ENCODE measurements at regions not wholly inside any gene's neighbourhood (a gene's known extent, or its start where the extent isn't known, plus 50 kb on each side); places are given as distances from the start of the nearest gene placed in this dataset.

GRCh38 chr10:64271983-64272382 lies 750.8 kb downstream of the REEP3 start:
- DNase-seq (ENCODE audit: low read depth), result no peak
- no peak overlapping the region for H3K4me3 ChIP-seq (ENCODE audit: low read depth, low read length)
- TF ChIP-seq CTCF (conservative IDR thresholded peaks at IDR 0.05; ENCODE audit: low read depth, low read length), result no peak

GRCh38 chr10:64275001-64275400 lies 753.8 kb downstream of the REEP3 start:
- DNase-seq (ENCODE audit: low read depth), result no peak
- H3K4me3 ChIP-seq (ENCODE audit: low read depth, low read length), result no peak overlapping the region

GRCh38 chr10:64275774-64276173 lies 754.6 kb downstream of the REEP3 start:
- DNase-seq (ENCODE audit: low read depth), result no peak
- no peak overlapping the region for H3K4me3 ChIP-seq (ENCODE audit: low read depth, low read length)
- no peak for TF ChIP-seq CTCF (conservative IDR thresholded peaks at IDR 0.05; ENCODE audit: low read depth, low read length)

More at GRCh38 chr10:64275001-64275400, 753.8 kb downstream of the REEP3 start:
- no peak for TF ChIP-seq CTCF (conservative IDR thresholded peaks at IDR 0.05; ENCODE audit: low read depth, low read length)

- no peak overlapping the region for H3K4me3 ChIP-seq (ENCODE audit: low read depth, low read length)
- no peak for DNase-seq (ENCODE audit: low read depth)
- no peak for TF ChIP-seq CTCF (conservative IDR thresholded peaks at IDR 0.05; ENCODE audit: low read depth, low read length)
Observed at GRCh38 chr10:64277536-64277935, 756.3 kb downstream of the REEP3 start.

GRCh38 chr10:64283621-64284020 lies 762.4 kb downstream of the REEP3 start:
- TF ChIP-seq CTCF (conservative IDR thresholded peaks at IDR 0.05; ENCODE audit: low read depth, low read length), result no peak
- no peak for DNase-seq (ENCODE audit: low read depth)
- H3K4me3 ChIP-seq (ENCODE audit: low read depth, low read length), result no peak overlapping the region

GRCh38 chr10:64286533-64286932 lies 765.3 kb downstream of the REEP3 start:
- no peak for DNase-seq (ENCODE audit: low read depth)
- no peak overlapping the region for H3K4me3 ChIP-seq (ENCODE audit: low read depth, low read length)
- TF ChIP-seq CTCF (conservative IDR thresholded peaks at IDR 0.05; ENCODE audit: low read depth, low read length), result no peak

GRCh38 chr10:64288404-64288803 lies 767.2 kb downstream of the REEP3 start:
- no peak for TF ChIP-seq CTCF (conservative IDR thresholded peaks at IDR 0.05; ENCODE audit: low read depth, low read length)
- DNase-seq (ENCODE audit: low read depth), result no peak
- no peak overlapping the region for H3K4me3 ChIP-seq (ENCODE audit: low read depth, low read length)

All from choroid plexus epithelial cell (primary cell).